ENCODE measurements at regions not wholly inside any gene's neighbourhood (a gene's known extent, or its start where the extent isn't known, plus 50 kb on each side); places are given as distances from the start of the nearest gene placed in this dataset.

DNA sequence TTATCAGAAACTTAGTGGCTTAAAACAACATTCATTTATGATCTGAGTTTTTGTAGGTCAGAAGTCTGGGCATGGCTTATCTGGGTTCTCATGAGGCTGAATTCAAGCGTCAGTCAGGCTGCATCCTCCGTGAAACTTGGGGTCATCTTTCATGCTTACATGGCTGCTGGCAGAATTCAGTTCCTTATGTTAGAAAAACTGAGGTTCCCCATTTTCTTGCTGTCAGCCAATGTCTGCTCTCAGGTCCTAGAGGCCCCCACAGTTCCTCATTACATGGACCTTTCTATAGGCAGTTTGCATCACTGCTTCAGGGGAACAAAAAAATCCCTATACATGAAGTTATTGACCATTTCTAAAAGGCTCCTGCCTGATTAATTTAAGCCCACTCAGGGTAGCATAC lies 83.8 kb upstream of the NMUR2 start:
- TF ChIP-seq, protein P1, sequence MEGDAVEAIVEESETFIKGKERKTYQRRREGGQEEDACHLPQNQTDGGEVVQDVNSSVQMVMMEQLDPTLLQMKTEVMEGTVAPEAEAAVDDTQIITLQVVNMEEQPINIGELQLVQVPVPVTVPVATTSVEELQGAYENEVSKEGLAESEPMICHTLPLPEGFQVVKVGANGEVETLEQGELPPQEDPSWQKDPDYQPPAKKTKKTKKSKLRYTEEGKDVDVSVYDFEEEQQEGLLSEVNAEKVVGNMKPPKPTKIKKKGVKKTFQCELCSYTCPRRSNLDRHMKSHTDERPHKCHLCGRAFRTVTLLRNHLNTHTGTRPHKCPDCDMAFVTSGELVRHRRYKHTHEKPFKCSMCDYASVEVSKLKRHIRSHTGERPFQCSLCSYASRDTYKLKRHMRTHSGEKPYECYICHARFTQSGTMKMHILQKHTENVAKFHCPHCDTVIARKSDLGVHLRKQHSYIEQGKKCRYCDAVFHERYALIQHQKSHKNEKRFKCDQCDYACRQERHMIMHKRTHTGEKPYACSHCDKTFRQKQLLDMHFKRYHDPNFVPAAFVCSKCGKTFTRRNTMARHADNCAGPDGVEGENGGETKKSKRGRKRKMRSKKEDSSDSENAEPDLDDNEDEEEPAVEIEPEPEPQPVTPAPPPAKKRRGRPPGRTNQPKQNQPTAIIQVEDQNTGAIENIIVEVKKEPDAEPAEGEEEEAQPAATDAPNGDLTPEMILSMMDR (IDR thresholded peaks at IDR 0.05; ENCODE audit: insufficient read depth, low read length, poor library complexity, severe bottlenecking): no peak
- Histone ChIP-seq H3K4me3 (ENCODE audit: low read depth, low read length) (no peak overlapping the region), H3K36me3 (ENCODE audit: control insufficient read depth, insufficient read depth, low read length) (no peaks in the 10 kb centered on the region), H3K27me3 (ENCODE audit: control insufficient read depth, insufficient read depth, low read length) (no peaks in the 10 kb centered on the region)
- no peak for DNase-seq (ENCODE audit: low read depth)

DNA sequence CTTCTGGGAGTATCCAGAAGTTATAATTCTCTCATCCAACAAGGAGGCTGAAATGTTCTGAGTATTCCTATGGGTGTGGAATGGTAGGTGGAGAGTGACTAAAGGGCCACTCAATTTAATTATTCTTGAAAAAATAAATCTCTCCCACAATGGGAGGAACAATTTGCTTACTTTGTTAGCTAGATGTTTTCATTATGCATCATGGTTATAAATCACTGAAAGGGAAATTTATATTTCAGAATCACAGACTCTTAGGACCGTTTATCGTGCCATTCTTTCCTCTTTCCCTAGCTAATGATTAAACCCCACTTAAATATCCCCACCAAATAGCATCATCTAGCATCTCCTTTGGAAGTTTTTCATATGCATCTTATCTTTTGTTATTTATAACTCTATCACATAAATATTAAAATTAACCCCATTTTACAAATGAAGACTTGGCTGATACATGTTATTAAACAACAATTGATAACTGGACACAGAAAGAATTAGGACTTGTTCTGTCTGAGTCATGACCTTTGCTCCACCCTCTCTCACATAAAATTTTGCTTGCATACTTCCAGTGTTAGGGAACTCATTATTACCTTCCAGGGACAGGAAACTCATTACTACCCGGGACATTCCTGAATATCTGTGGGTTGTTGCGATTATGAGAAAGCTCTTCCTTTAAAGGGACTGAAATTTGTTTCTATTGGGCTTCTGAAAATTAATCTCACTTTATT lies 94.9 kb upstream of the NMUR2 start:
- DNase-seq (ENCODE audit: low read depth): no peak
- TF ChIP-seq, protein P1 (IDR thresholded peaks at IDR 0.05; ENCODE audit: insufficient read depth, low read length, poor library complexity, severe bottlenecking): no peak
- no peak overlapping the region for H3K4me3 ChIP-seq (ENCODE audit: low read depth, low read length)
- no peaks in the 10 kb centered on the region for H3K27me3 ChIP-seq (ENCODE audit: control insufficient read depth, insufficient read depth, low read length)
- H3K36me3 ChIP-seq (ENCODE audit: control insufficient read depth, insufficient read depth, low read length): no peaks in the 10 kb centered on the region

DNA sequence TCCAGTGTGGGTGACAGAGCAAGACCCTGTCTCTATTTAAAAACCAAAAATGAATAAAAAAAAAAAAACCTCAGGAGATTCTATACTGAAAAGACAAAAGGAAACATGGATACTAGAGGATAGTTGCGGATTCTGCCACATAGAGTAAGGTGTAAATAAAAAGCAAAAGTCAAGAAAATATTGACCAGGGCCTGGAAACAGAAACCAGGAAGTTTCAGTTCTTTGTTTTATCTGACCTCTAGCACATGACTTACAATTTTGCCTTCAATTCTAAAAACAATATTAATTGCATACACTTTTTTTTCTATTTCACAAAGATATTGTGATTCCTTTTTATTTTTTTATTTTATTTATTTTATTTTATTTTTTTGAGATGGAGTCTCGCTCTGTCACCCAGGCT lies 96.2 kb upstream of the NMUR2 start:
- no peak for DNase-seq (ENCODE audit: low read depth)
- Histone ChIP-seq H3K27me3 (ENCODE audit: control insufficient read depth, insufficient read depth, low read length) (no peaks in the 10 kb centered on the region), H3K4me3 (ENCODE audit: low read depth, low read length) (no peak overlapping the region), H3K36me3 (ENCODE audit: control insufficient read depth, insufficient read depth, low read length) (no peaks in the 10 kb centered on the region)
- TF ChIP-seq, protein P1 (IDR thresholded peaks at IDR 0.05; ENCODE audit: insufficient read depth, low read length, poor library complexity, severe bottlenecking): no peak

DNA sequence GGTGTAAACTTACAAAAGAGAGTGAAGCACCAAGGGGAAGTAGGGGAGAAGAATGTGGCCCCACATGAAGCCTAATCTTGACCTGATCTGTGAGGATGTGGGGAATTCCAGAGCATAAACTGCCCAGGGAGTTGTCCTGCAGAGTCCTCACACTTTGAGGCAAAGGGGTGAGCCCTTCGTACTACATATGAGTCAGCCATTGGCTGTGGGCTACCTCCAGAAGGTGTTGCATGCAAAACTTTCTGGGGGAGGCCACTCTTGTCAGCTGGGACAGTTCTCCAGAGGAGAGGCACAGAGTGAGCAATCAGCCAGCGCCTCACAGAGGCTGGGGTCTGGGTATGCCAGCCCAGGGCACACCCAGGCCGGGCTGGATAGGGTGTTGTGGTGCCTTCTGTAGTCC lies 98.1 kb upstream of the NMUR2 start:
- TF ChIP-seq, protein P1 (IDR thresholded peaks at IDR 0.05; ENCODE audit: insufficient read depth, low read length, poor library complexity, severe bottlenecking): no peak
- no peak for DNase-seq (ENCODE audit: low read depth)
- Histone ChIP-seq H3K36me3 (ENCODE audit: control insufficient read depth, insufficient read depth, low read length) (no peaks in the 10 kb centered on the region), H3K4me3 (ENCODE audit: low read depth, low read length) (no peak overlapping the region), H3K27me3 (ENCODE audit: control insufficient read depth, insufficient read depth, low read length) (no peaks in the 10 kb centered on the region)

DNA sequence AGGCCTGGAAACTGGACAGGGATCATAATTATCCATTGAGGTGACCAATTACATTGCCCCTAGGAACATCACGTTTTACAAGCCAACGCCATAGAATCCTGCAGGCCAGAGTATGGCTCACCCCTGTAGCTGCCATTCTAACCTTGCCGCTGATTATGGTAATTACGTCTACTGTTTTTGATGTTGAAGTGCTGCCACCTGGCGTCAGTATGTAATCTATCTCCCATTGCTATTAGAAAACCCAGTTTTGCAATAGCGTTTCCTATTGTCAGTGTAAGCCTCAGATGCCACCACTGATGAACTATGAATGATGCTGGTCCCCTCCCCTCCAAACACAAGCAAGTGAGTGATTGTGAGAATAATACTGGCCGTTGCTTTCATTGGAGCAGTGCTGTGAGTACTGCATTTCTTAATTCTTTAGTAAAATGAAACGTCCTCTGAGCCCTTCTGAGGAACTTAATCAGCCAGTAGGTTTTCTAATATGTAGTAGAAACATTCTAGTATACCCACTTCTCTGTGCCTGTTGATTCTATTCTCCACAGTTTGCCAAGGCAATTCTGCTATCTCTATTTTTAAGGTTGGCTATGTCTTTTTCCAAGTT lies 100.5 kb upstream of the NMUR2 start:
- peak; percentile 29 for DNase-seq (ENCODE audit: low read depth)
- no peaks in the 10 kb centered on the region for H3K27me3 ChIP-seq (ENCODE audit: control insufficient read depth, insufficient read depth, low read length)
- no peak overlapping the region for H3K4me3 ChIP-seq (ENCODE audit: low read depth, low read length)
- TF ChIP-seq, protein P1 (IDR thresholded peaks at IDR 0.05; ENCODE audit: insufficient read depth, low read length, poor library complexity, severe bottlenecking): peak; percentile 63
- H3K36me3 ChIP-seq (ENCODE audit: control insufficient read depth, insufficient read depth, low read length): no peaks in the 10 kb centered on the region

DNA sequence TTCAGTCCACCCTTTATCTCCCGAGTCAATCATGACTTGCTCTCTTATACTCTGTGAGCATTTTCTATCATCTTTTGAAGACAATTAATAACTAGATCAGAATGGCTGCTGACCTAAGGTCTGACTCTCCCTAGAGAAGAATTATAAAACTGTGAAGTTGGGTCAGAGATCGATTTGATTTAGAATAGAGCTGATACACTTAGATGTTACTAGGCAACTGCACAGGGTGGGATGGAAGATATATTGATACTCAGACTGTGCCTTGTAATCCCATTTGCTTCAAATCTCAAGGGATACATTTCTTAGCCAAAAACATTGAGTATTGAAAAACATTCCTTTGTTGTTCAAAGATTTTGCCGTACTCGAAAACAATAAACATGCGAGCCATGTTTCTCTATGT lies 106.0 kb upstream of the NMUR2 start:
- TF ChIP-seq, protein P1 (IDR thresholded peaks at IDR 0.05; ENCODE audit: insufficient read depth, low read length, poor library complexity, severe bottlenecking): no peak

More for the DNA sequence above, 106.0 kb upstream of the NMUR2 start:
- no peaks in the 10 kb centered on the region for H3K36me3 ChIP-seq (ENCODE audit: control insufficient read depth, insufficient read depth, low read length)
- H3K27me3 ChIP-seq (ENCODE audit: control insufficient read depth, insufficient read depth, low read length): no peaks in the 10 kb centered on the region
- H3K4me3 ChIP-seq (ENCODE audit: low read depth, low read length): no peak overlapping the region
- DNase-seq (ENCODE audit: low read depth): no peak

Data from kidney epithelial cell (primary cell).